ENCODE measurements at regions not wholly inside any gene's neighbourhood (a gene's known extent, or its start where the extent isn't known, plus 50 kb on each side); places are given as distances from the start of the nearest gene placed in this dataset.

DNA sequence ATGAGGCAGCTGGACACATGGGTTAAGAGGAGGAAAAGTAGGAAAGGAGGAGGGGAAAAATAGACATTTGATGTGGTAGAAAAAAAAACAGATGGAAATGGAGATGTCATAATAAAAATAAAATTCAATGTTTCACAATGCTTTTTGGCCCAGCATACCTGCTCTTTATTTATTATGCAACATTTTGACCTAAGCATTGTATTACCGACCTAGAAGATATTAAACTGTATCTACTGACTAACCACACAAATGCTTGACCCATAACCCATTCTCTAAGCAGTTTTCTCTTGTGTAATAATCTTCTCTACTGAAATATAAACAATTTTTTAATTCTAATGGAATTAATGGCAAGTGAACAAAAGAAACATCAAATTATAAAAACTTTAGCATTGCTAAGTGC lies 362.3 kb downstream of the FBXO15 start:
- no peaks in the 10 kb centered on the region for H3K36me3 ChIP-seq
- TF ChIP-seq POLR2A (IDR thresholded peaks at IDR 0.05): no peak
- TF ChIP-seq, protein P1, sequence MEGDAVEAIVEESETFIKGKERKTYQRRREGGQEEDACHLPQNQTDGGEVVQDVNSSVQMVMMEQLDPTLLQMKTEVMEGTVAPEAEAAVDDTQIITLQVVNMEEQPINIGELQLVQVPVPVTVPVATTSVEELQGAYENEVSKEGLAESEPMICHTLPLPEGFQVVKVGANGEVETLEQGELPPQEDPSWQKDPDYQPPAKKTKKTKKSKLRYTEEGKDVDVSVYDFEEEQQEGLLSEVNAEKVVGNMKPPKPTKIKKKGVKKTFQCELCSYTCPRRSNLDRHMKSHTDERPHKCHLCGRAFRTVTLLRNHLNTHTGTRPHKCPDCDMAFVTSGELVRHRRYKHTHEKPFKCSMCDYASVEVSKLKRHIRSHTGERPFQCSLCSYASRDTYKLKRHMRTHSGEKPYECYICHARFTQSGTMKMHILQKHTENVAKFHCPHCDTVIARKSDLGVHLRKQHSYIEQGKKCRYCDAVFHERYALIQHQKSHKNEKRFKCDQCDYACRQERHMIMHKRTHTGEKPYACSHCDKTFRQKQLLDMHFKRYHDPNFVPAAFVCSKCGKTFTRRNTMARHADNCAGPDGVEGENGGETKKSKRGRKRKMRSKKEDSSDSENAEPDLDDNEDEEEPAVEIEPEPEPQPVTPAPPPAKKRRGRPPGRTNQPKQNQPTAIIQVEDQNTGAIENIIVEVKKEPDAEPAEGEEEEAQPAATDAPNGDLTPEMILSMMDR (IDR thresholded peaks at IDR 0.05): no peak
- H3K4me1 ChIP-seq: no peaks in the 10 kb centered on the region
- no peaks in the 10 kb centered on the region for H3K9me3 ChIP-seq
- DNase-seq: no peak
- no peak overlapping the region for H3K4me3 ChIP-seq
- intact Hi-C loops (cut with DNase I; ENCODE audit: low total_unique reads): no loop called here
- H3K27ac ChIP-seq: no peak overlapping the region
- H3K27me3 ChIP-seq: no peaks in the 10 kb centered on the region

DNA sequence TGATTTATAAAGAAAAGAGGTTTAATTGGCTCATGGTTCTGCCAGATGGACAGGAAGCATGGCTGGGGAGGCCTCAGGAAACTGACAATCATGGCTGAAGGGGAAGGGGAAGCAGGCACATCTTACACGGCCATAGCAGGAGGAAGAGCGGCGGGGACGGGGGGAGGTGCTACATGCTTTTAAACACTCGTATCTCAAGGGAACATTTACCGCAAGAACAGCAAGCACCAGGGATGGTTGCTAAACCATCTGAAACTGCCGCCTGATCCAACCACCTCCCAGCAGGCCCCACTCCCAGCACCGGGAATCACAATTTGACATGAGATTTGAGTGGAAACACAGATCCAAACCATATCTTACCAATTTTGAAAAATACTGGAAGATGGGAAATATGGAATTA lies 362.8 kb downstream of the FBXO15 start:
- intact Hi-C loops (cut with DNase I; ENCODE audit: low total_unique reads): no loop called here

DNA sequence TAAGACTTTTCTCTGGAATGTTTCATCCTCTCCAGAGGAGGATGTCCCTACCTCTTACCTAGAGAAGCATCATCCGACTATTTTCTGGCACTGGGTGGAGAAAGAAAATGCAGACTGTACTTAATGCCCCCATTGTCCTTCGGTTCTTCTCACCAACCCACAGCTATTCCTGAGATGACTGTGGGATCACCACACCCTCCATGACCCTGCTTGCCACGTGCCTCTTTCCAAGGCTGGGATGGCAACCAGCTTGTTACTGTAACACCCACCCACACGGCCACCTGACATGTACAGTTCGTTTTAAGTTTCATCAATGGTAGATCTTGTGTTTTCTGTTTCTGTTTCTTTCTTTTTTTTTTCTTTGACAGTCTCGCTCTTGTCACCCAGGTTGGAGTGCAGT lies 365.2 kb downstream of the FBXO15 start:
- H3K27ac ChIP-seq: no peak overlapping the region
- no peaks in the 10 kb centered on the region for H3K27me3 ChIP-seq
- no peaks in the 10 kb centered on the region for H3K36me3 ChIP-seq
- no peaks in the 10 kb centered on the region for H3K4me1 ChIP-seq
- H3K4me3 ChIP-seq: no peak overlapping the region
- TF ChIP-seq, protein P1 (IDR thresholded peaks at IDR 0.05): no peak
- no peak for TF ChIP-seq POLR2A (IDR thresholded peaks at IDR 0.05)
- intact Hi-C loops (cut with DNase I; ENCODE audit: low total_unique reads): no loop called here
- DNase-seq: no peak
- no peaks in the 10 kb centered on the region for H3K9me3 ChIP-seq

More for the DNA sequence above, 362.8 kb downstream of the FBXO15 start:
- no peak overlapping the region for H3K4me3 ChIP-seq
- no peak for DNase-seq
- no peaks in the 10 kb centered on the region for H3K36me3 ChIP-seq
- TF ChIP-seq, protein P1 (IDR thresholded peaks at IDR 0.05): no peak
- no peak for TF ChIP-seq POLR2A (IDR thresholded peaks at IDR 0.05)
- H3K27ac ChIP-seq: no peak overlapping the region
- H3K9me3 ChIP-seq: no peaks in the 10 kb centered on the region
- no peaks in the 10 kb centered on the region for H3K27me3 ChIP-seq
- H3K4me1 ChIP-seq: no peaks in the 10 kb centered on the region

DNA sequence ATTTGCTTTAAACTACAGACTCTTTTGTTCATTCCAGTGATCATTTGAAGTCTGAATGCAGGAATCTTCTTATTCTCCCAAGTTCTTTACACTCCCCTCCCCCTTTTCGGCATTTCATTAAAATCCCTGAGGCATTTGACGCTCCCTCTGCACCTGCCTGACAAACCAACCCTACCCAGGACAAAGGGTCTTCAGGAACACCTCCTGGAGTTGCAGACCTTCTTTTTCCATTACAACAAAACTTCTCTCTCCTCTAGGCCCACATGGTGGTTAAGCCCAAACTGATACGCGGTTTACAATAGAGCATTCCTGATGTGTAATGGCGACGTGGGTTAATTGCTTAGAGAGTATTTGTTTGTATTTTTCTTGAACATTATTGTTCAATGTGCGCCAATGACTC lies 367.4 kb downstream of the FBXO15 start:
- Histone ChIP-seq H3K27ac (no peak overlapping the region), H3K4me1 (no peaks in the 10 kb centered on the region), H3K36me3 (no peaks in the 10 kb centered on the region), H3K9me3 (no peaks in the 10 kb centered on the region), H3K27me3 (no peaks in the 10 kb centered on the region), H3K4me3 (no peak overlapping the region)
- no peak for TF ChIP-seq POLR2A (IDR thresholded peaks at IDR 0.05)
- TF ChIP-seq, protein P1 (IDR thresholded peaks at IDR 0.05): no peak
- intact Hi-C loops (cut with DNase I; ENCODE audit: low total_unique reads): no loop called here
- no peak for DNase-seq

DNA sequence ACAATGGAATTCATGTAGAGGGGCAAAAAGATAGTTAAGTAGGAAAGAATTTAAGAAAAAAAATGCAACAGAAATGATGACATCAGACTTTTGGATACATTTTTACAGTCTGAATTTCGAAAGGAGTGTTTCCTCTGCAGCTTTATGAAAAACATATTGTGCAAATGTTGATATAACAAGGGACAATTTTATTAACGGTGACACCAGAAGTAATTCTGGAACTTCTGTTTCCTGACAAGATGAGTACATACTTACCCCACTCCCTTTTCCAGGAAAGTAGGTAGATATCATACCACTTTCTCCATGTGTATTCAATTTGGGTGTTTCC lies 369.6 kb downstream of the FBXO15 start:
- TF ChIP-seq, protein P1 (IDR thresholded peaks at IDR 0.05): no peak
- TF ChIP-seq POLR2A (IDR thresholded peaks at IDR 0.05): no peak
- no peaks in the 10 kb centered on the region for H3K27me3 ChIP-seq
- no peak overlapping the region for H3K27ac ChIP-seq
- no peak for DNase-seq
- no peaks in the 10 kb centered on the region for H3K36me3 ChIP-seq
- H3K4me1 ChIP-seq: no peaks in the 10 kb centered on the region
- intact Hi-C loops (cut with DNase I; ENCODE audit: low total_unique reads): no loop called here
- no peak overlapping the region for H3K4me3 ChIP-seq
- H3K9me3 ChIP-seq: no peaks in the 10 kb centered on the region
